ENCODE measurements at regions not wholly inside any gene's neighbourhood (a gene's known extent, or its start where the extent isn't known, plus 50 kb on each side); places are given as distances from the start of the nearest gene placed in this dataset.

DNA sequence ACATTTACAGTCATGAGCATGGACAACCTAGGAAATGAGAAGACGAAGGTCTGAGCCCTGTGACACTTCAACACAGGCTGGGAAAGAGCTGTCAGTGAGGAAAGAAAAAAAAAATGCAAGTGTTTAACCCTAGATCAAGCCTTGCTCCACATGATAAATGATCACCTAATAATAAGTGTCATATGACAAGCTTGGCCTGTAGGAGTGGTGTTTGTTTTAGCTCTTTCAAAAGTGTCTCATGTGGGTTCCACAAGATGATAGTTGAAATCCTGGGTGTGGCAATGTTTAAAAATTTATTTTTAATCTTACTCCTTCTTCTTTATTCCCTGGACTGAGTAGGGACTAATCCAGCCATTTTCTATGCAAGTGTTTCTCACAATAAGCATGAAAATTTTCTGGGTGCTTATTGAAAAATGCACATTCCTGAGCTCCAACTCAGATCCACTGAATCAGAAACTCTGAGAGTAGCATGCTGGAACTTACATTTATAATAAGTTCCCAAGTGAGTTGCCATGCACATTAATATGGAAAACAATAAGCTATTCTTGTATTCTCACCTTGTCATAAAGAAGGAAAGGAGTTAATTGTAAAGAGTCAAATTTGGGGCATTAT, 138.3 kb downstream of the AREG start:
- Mint-ChIP-seq H3K36me3 (no peaks in the 10 kb centered on the region), H3K9me3 (no peaks in the 10 kb centered on the region), H3K27ac (no peak overlapping the region), H3K27me3 (ENCODE audit: low read depth) (no peaks in the 10 kb centered on the region), H3K4me1 (no peaks in the 10 kb centered on the region), H3K4me3 (no peak overlapping the region)
- CTCF ChIA-PET = interaction anchor here (0.6 kb wide), 1 partner anchor 169 kb away, joined by 3 read pairs; no protein-coding TSS in a partner anchor
- ATAC-seq (no peak), DNase-seq (ENCODE audit: low spot score) (no peak)
- no peak for TF ChIP-seq ZBTB21 (CRISPR knock-in tag; IDR thresholded peaks at IDR 0.05; ENCODE audit: borderline replicate concordance)
- TF ChIP-seq, protein P1, sequence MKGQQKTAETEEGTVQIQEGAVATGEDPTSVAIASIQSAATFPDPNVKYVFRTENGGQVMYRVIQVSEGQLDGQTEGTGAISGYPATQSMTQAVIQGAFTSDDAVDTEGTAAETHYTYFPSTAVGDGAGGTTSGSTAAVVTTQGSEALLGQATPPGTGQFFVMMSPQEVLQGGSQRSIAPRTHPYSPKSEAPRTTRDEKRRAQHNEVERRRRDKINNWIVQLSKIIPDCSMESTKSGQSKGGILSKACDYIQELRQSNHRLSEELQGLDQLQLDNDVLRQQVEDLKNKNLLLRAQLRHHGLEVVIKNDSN (CRISPR knock-in tag; IDR thresholded peaks at IDR 0.05) = no peak
- TF ChIP-seq, protein P2, sequence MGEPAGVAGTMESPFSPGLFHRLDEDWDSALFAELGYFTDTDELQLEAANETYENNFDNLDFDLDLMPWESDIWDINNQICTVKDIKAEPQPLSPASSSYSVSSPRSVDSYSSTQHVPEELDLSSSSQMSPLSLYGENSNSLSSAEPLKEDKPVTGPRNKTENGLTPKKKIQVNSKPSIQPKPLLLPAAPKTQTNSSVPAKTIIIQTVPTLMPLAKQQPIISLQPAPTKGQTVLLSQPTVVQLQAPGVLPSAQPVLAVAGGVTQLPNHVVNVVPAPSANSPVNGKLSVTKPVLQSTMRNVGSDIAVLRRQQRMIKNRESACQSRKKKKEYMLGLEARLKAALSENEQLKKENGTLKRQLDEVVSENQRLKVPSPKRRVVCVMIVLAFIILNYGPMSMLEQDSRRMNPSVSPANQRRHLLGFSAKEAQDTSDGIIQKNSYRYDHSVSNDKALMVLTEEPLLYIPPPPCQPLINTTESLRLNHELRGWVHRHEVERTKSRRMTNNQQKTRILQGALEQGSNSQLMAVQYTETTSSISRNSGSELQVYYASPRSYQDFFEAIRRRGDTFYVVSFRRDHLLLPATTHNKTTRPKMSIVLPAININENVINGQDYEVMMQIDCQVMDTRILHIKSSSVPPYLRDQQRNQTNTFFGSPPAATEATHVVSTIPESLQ (CRISPR knock-in tag; IDR thresholded peaks at IDR 0.05) = no peak
- TF ChIP-seq SMAD3 (CRISPR knock-in tag; IDR thresholded peaks at IDR 0.05; ENCODE audit: borderline replicate concordance) = no peak
- TF ChIP-seq, protein P3, sequence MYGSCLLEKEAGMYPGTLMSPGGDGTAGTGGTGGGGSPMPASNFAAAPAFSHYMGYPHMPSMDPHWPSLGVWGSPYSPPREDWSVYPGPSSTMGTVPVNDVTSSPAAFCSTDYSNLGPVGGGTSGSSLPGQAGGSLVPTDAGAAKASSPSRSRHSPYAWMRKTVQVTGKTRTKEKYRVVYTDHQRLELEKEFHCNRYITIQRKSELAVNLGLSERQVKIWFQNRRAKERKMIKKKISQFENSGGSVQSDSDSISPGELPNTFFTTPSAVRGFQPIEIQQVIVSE (CRISPR knock-in tag; IDR thresholded peaks at IDR 0.05; ENCODE audit: borderline replicate concordance) = no peak
- TF ChIP-seq RORB (CRISPR knock-in tag; IDR thresholded peaks at IDR 0.05) = no peak
- TF ChIP-seq TEAD4 (CRISPR knock-in tag; IDR thresholded peaks at IDR 0.05) = no peak
- no peak for TF ChIP-seq SMAD4 (CRISPR knock-in tag; IDR thresholded peaks at IDR 0.05)
- TF ChIP-seq FOXJ3 (CRISPR knock-in tag; IDR thresholded peaks at IDR 0.05; ENCODE audit: borderline replicate concordance) = no peak
- TF ChIP-seq ZNF219 (CRISPR knock-in tag; IDR thresholded peaks at IDR 0.05; ENCODE audit: borderline replicate concordance) = no peak
- TF ChIP-seq, protein P4, sequence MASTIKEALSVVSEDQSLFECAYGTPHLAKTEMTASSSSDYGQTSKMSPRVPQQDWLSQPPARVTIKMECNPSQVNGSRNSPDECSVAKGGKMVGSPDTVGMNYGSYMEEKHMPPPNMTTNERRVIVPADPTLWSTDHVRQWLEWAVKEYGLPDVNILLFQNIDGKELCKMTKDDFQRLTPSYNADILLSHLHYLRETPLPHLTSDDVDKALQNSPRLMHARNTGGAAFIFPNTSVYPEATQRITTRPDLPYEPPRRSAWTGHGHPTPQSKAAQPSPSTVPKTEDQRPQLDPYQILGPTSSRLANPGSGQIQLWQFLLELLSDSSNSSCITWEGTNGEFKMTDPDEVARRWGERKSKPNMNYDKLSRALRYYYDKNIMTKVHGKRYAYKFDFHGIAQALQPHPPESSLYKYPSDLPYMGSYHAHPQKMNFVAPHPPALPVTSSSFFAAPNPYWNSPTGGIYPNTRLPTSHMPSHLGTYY (CRISPR knock-in tag; IDR thresholded peaks at IDR 0.05) = no peak
- TF ChIP-seq, protein P5, sequence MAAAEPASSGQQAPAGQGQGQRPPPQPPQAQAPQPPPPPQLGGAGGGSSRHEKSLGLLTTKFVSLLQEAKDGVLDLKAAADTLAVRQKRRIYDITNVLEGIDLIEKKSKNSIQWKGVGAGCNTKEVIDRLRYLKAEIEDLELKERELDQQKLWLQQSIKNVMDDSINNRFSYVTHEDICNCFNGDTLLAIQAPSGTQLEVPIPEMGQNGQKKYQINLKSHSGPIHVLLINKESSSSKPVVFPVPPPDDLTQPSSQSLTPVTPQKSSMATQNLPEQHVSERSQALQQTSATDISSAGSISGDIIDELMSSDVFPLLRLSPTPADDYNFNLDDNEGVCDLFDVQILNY (CRISPR knock-in tag; IDR thresholded peaks at IDR 0.05) = no peak
- POLR2A ChIA-PET = no interaction called here

DNA sequence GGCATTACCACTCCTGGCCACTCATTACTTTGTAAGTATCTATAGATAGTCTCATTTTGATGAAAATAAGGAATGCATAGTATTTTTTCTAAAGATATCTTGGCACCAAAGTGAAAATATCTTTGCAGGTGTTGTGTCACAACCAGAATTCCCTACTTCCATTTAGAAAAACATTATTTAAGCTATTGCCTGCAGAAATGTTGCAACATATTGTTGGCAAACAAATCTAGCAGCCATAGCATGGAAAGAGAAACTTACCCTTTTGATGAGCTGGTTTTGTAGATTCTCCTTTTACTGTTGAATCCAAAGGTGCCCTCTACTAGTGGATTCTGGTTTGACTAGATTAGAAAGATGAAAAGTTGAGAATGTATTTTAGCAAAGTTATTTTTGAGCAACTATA, 138.8 kb downstream of the AREG start:
- POLR2A ChIA-PET = no interaction called here
- H3K27ac Mint-ChIP-seq = no peak overlapping the region
- no peak for ATAC-seq
- TF ChIP-seq ZNF423 (CRISPR knock-in tag; IDR thresholded peaks at IDR 0.05) (no peak), FOXK1 (CRISPR knock-in tag; IDR thresholded peaks at IDR 0.05) (no peak), SMAD4 (CRISPR knock-in tag; IDR thresholded peaks at IDR 0.05) (no peak), ZNF121 (CRISPR knock-in tag; IDR thresholded peaks at IDR 0.05) (no peak), KAT7 (CRISPR knock-in tag; IDR thresholded peaks at IDR 0.05; ENCODE audit: borderline replicate concordance) (no peak)
- TF ChIP-seq, protein P5 (CRISPR knock-in tag; IDR thresholded peaks at IDR 0.05) = no peak
- TF ChIP-seq, protein P6, sequence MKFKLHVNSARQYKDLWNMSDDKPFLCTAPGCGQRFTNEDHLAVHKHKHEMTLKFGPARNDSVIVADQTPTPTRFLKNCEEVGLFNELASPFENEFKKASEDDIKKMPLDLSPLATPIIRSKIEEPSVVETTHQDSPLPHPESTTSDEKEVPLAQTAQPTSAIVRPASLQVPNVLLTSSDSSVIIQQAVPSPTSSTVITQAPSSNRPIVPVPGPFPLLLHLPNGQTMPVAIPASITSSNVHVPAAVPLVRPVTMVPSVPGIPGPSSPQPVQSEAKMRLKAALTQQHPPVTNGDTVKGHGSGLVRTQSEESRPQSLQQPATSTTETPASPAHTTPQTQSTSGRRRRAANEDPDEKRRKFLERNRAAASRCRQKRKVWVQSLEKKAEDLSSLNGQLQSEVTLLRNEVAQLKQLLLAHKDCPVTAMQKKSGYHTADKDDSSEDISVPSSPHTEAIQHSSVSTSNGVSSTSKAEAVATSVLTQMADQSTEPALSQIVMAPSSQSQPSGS (CRISPR knock-in tag; IDR thresholded peaks at IDR 0.05; ENCODE audit: borderline replicate concordance, low read depth) = no peak
- TF ChIP-seq, protein P1 (CRISPR knock-in tag; IDR thresholded peaks at IDR 0.05) = no peak
- TF ChIP-seq, protein P4 (CRISPR knock-in tag; IDR thresholded peaks at IDR 0.05) = no peak
- TF ChIP-seq, protein P7, sequence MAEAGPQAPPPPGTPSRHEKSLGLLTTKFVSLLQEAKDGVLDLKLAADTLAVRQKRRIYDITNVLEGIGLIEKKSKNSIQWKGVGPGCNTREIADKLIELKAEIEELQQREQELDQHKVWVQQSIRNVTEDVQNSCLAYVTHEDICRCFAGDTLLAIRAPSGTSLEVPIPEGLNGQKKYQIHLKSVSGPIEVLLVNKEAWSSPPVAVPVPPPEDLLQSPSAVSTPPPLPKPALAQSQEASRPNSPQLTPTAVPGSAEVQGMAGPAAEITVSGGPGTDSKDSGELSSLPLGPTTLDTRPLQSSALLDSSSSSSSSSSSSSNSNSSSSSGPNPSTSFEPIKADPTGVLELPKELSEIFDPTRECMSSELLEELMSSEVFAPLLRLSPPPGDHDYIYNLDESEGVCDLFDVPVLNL (CRISPR knock-in tag; IDR thresholded peaks at IDR 0.05; ENCODE audit: borderline replicate concordance, low read depth) = no peak
- TF ChIP-seq, protein P8, sequence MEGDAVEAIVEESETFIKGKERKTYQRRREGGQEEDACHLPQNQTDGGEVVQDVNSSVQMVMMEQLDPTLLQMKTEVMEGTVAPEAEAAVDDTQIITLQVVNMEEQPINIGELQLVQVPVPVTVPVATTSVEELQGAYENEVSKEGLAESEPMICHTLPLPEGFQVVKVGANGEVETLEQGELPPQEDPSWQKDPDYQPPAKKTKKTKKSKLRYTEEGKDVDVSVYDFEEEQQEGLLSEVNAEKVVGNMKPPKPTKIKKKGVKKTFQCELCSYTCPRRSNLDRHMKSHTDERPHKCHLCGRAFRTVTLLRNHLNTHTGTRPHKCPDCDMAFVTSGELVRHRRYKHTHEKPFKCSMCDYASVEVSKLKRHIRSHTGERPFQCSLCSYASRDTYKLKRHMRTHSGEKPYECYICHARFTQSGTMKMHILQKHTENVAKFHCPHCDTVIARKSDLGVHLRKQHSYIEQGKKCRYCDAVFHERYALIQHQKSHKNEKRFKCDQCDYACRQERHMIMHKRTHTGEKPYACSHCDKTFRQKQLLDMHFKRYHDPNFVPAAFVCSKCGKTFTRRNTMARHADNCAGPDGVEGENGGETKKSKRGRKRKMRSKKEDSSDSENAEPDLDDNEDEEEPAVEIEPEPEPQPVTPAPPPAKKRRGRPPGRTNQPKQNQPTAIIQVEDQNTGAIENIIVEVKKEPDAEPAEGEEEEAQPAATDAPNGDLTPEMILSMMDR (IDR thresholded peaks at IDR 0.05) = no peak

More for the DNA sequence above, 138.8 kb downstream of the AREG start:
- H3K36me3 Mint-ChIP-seq = no peaks in the 10 kb centered on the region
- H3K9me3 Mint-ChIP-seq = no peaks in the 10 kb centered on the region
- CTCF ChIA-PET = interaction anchor here (0.6 kb wide), 1 partner anchor 168 kb away, joined by 3 read pairs; no protein-coding TSS in a partner anchor
- H3K4me1 Mint-ChIP-seq = no peaks in the 10 kb centered on the region
- DNase-seq (ENCODE audit: low spot score) = no peak
- no peaks in the 10 kb centered on the region for H3K27me3 Mint-ChIP-seq (ENCODE audit: low read depth)
- no peak overlapping the region for H3K4me3 Mint-ChIP-seq
